ENCODE measurements at regions not wholly inside any gene's neighbourhood (a gene's known extent, or its start where the extent isn't known, plus 50 kb on each side); places are given as distances from the start of the nearest gene placed in this dataset.

- no peak for FAIRE-seq
Measured at GRCh38 chr20:60470366-60470765, 512.1 kb downstream of the CDH26 start.

GRCh38 chr20:60473211-60473610 is 515.0 kb downstream of the CDH26 start:
- FAIRE-seq (no peak), DNase-seq (ENCODE audit: insufficient read length, low spot score) (no peak)
- TF ChIP-seq POLR2A (IDR thresholded peaks at IDR 0.05; ENCODE audit: low read depth, low read length), result no peak

More at GRCh38 chr20:60470366-60470765, 512.1 kb downstream of the CDH26 start:
- DNase-seq (ENCODE audit: insufficient read length, low spot score), result no peak
- TF ChIP-seq POLR2A (IDR thresholded peaks at IDR 0.05; ENCODE audit: low read depth, low read length), result no peak

GRCh38 chr20:60474385-60474910 is 516.2 kb downstream of the CDH26 start:
- no peak for DNase-seq (ENCODE audit: insufficient read length, low spot score)
- no peak for FAIRE-seq
- no peak for TF ChIP-seq POLR2A (IDR thresholded peaks at IDR 0.05; ENCODE audit: low read depth, low read length)

- FAIRE-seq, result no peak
- TF ChIP-seq POLR2A (IDR thresholded peaks at IDR 0.05; ENCODE audit: low read depth, low read length), result no peak
- no peak for DNase-seq (ENCODE audit: insufficient read length, low spot score)
Measured at GRCh38 chr20:60476045-60476444, 517.8 kb downstream of the CDH26 start.

GRCh38 chr20:60477958-60478357 is 519.7 kb downstream of the CDH26 start:
- no peak for TF ChIP-seq POLR2A (IDR thresholded peaks at IDR 0.05; ENCODE audit: low read depth, low read length)
- no peak for DNase-seq (ENCODE audit: insufficient read length, low spot score)
- FAIRE-seq, result no peak

- TF ChIP-seq POLR2A (IDR thresholded peaks at IDR 0.05; ENCODE audit: low read depth, low read length), result no peak
- DNase-seq (ENCODE audit: insufficient read length, low spot score) (no peak), FAIRE-seq (no peak)
Measured at GRCh38 chr20:60478533-60478932, 520.3 kb downstream of the CDH26 start.

GRCh38 chr20:60480950-60481742 is 522.9 kb downstream of the CDH26 start:
- FAIRE-seq (no peak), DNase-seq (ENCODE audit: insufficient read length, low spot score) (no peak)
- TF ChIP-seq POLR2A (IDR thresholded peaks at IDR 0.05; ENCODE audit: low read depth, low read length), result no peak

GRCh38 chr20:60481743-60482133 is 523.5 kb downstream of the CDH26 start:
- TF ChIP-seq POLR2A (IDR thresholded peaks at IDR 0.05; ENCODE audit: low read depth, low read length), result no peak
- DNase-seq (ENCODE audit: insufficient read length, low spot score) (no peak), FAIRE-seq (no peak)

- no peak for TF ChIP-seq POLR2A (IDR thresholded peaks at IDR 0.05; ENCODE audit: low read depth, low read length)
- no peak for DNase-seq (ENCODE audit: insufficient read length, low spot score)
- no peak for FAIRE-seq
Measured at GRCh38 chr20:60482221-60483008, 524.2 kb downstream of the CDH26 start.

- FAIRE-seq (no peak), DNase-seq (ENCODE audit: insufficient read length, low spot score) (no peak)
- TF ChIP-seq POLR2A (IDR thresholded peaks at IDR 0.05; ENCODE audit: low read depth, low read length), result no peak
Measured at GRCh38 chr20:60483371-60483770, 525.1 kb downstream of the CDH26 start.

GRCh38 chr20:60484316-60484715 is 526.1 kb downstream of the CDH26 start:
- FAIRE-seq, result no peak
- TF ChIP-seq POLR2A (IDR thresholded peaks at IDR 0.05; ENCODE audit: low read depth, low read length), result no peak

GRCh38 chr20:60485012-60485760 is 527.0 kb downstream of the CDH26 start:
- DNase-seq (ENCODE audit: insufficient read length, low spot score) (no peak), FAIRE-seq (no peak)

More at GRCh38 chr20:60484316-60484715, 526.1 kb downstream of the CDH26 start:
- no peak for DNase-seq (ENCODE audit: insufficient read length, low spot score)

GRCh38 chr20:60486315-60486714 is 528.1 kb downstream of the CDH26 start:
- DNase-seq (ENCODE audit: insufficient read length, low spot score), result no peak
- no peak for TF ChIP-seq POLR2A (IDR thresholded peaks at IDR 0.05; ENCODE audit: low read depth, low read length)
- no peak for FAIRE-seq

More at GRCh38 chr20:60485012-60485760, 527.0 kb downstream of the CDH26 start:
- TF ChIP-seq POLR2A (IDR thresholded peaks at IDR 0.05; ENCODE audit: low read depth, low read length), result no peak

GRCh38 chr20:60486937-60487336 is 528.7 kb downstream of the CDH26 start:
- TF ChIP-seq POLR2A (IDR thresholded peaks at IDR 0.05; ENCODE audit: low read depth, low read length), result no peak
- FAIRE-seq (no peak), DNase-seq (ENCODE audit: insufficient read length, low spot score) (no peak)
